ENCODE measurements at regions not wholly inside any gene's neighbourhood (a gene's known extent, or its start where the extent isn't known, plus 50 kb on each side); places are given as distances from the start of the nearest gene placed in this dataset.

GRCh38 chr1:163928069-163928468, 606.3 kb downstream of the NUF2 start:
- ChIA-PET POLR2A (no interaction called here), CTCF (no interaction called here)
- TF ChIP-seq, protein P1, sequence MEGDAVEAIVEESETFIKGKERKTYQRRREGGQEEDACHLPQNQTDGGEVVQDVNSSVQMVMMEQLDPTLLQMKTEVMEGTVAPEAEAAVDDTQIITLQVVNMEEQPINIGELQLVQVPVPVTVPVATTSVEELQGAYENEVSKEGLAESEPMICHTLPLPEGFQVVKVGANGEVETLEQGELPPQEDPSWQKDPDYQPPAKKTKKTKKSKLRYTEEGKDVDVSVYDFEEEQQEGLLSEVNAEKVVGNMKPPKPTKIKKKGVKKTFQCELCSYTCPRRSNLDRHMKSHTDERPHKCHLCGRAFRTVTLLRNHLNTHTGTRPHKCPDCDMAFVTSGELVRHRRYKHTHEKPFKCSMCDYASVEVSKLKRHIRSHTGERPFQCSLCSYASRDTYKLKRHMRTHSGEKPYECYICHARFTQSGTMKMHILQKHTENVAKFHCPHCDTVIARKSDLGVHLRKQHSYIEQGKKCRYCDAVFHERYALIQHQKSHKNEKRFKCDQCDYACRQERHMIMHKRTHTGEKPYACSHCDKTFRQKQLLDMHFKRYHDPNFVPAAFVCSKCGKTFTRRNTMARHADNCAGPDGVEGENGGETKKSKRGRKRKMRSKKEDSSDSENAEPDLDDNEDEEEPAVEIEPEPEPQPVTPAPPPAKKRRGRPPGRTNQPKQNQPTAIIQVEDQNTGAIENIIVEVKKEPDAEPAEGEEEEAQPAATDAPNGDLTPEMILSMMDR (IDR thresholded peaks at IDR 0.05): no peak
- intact Hi-C loops (cut with DNase I, micrococcal nuclease): no loop called here
- no peak overlapping the region for H3K27ac ChIP-seq (ENCODE audit: low read depth in 1 of 2, low read length in 2 of 2)
- no peak overlapping the region for H3K27ac Mint-ChIP-seq
- no peaks in the 10 kb centered on the region for H3K9me3 ChIP-seq (ENCODE audit: control insufficient read depth in 1 of 2, insufficient read depth in 1 of 2, low read length in 2 of 2)
- H3K36me3 ChIP-seq (ENCODE audit: insufficient read depth, low read length): no peaks in the 10 kb centered on the region
- H3K36me3 Mint-ChIP-seq (ENCODE audit: low read depth): no peaks in the 10 kb centered on the region
- H3K4me1 ChIP-seq (ENCODE audit: insufficient read depth, low read length): no peaks in the 10 kb centered on the region
- no peaks in the 10 kb centered on the region for H3K4me1 Mint-ChIP-seq (ENCODE audit: low read depth)
- H3K27me3 ChIP-seq (ENCODE audit: control insufficient read depth in 1 of 2, insufficient read depth in 2 of 2, low read length in 2 of 2): no peaks in the 10 kb centered on the region
- H3K27me3 Mint-ChIP-seq: no peaks in the 10 kb centered on the region
- no peak for ATAC-seq (ENCODE audit: poor library complexity)
- H3K4me3 Mint-ChIP-seq: no peak overlapping the region
- peaks cover 9% of the 10 kb centered on the region for H3K9me3 Mint-ChIP-seq
- DNase-seq: no peak
- H3K4me3 ChIP-seq (ENCODE audit: low read length): no peak overlapping the region

GRCh38 chr1:163928651-163929050, 606.9 kb downstream of the NUF2 start:
- Histone ChIP-seq H3K36me3 (ENCODE audit: insufficient read depth, low read length) (no peaks in the 10 kb centered on the region), H3K9me3 (ENCODE audit: control insufficient read depth in 1 of 2, insufficient read depth in 1 of 2, low read length in 2 of 2) (no peaks in the 10 kb centered on the region), H3K4me1 (ENCODE audit: insufficient read depth, low read length) (no peaks in the 10 kb centered on the region), H3K27ac (ENCODE audit: low read depth in 1 of 2, low read length in 2 of 2) (no peak overlapping the region), H3K4me3 (ENCODE audit: low read length) (no peak overlapping the region), H3K27me3 (ENCODE audit: control insufficient read depth in 1 of 2, insufficient read depth in 2 of 2, low read length in 2 of 2) (no peaks in the 10 kb centered on the region)
- no peaks in the 10 kb centered on the region for H3K4me1 Mint-ChIP-seq (ENCODE audit: low read depth)
- H3K4me3 Mint-ChIP-seq: no peak overlapping the region
- DNase-seq (no peak), ATAC-seq (ENCODE audit: poor library complexity) (no peak)
- no peaks in the 10 kb centered on the region for H3K27me3 Mint-ChIP-seq
- peaks cover 9% of the 10 kb centered on the region for H3K9me3 Mint-ChIP-seq
- ChIA-PET CTCF (no interaction called here), POLR2A (no interaction called here)
- H3K27ac Mint-ChIP-seq: no peak overlapping the region
- H3K36me3 Mint-ChIP-seq (ENCODE audit: low read depth): no peaks in the 10 kb centered on the region
- intact Hi-C loops (cut with DNase I, micrococcal nuclease): no loop called here
- TF ChIP-seq, protein P1 (IDR thresholded peaks at IDR 0.05): no peak

GRCh38 chr1:163932901-163933300, 611.1 kb downstream of the NUF2 start:
- POLR2A ChIA-PET: no interaction called here
- no peaks in the 10 kb centered on the region for H3K36me3 ChIP-seq (ENCODE audit: insufficient read depth, low read length)

More at GRCh38 chr1:163932901-163933300, 611.1 kb downstream of the NUF2 start:
- H3K4me3 Mint-ChIP-seq: no peak overlapping the region
- TF ChIP-seq, protein P1 (IDR thresholded peaks at IDR 0.05): no peak
- no peak overlapping the region for H3K27ac Mint-ChIP-seq
- CTCF ChIA-PET: no interaction called here
- no peak overlapping the region for H3K4me3 ChIP-seq (ENCODE audit: low read length)
- no peaks in the 10 kb centered on the region for H3K27me3 ChIP-seq (ENCODE audit: control insufficient read depth in 1 of 2, insufficient read depth in 2 of 2, low read length in 2 of 2)
- H3K27me3 Mint-ChIP-seq: no peaks in the 10 kb centered on the region
- ATAC-seq (ENCODE audit: poor library complexity) (no peak), DNase-seq (no peak)
- no peaks in the 10 kb centered on the region for H3K4me1 ChIP-seq (ENCODE audit: insufficient read depth, low read length)
- H3K9me3 Mint-ChIP-seq: peaks cover 9% of the 10 kb centered on the region
- intact Hi-C loops (cut with DNase I, micrococcal nuclease): no loop called here
- H3K27ac ChIP-seq (ENCODE audit: low read depth in 1 of 2, low read length in 2 of 2): no peak overlapping the region
- H3K36me3 Mint-ChIP-seq (ENCODE audit: low read depth): no peaks in the 10 kb centered on the region
- H3K4me1 Mint-ChIP-seq (ENCODE audit: low read depth): no peaks in the 10 kb centered on the region
- H3K9me3 ChIP-seq (ENCODE audit: control insufficient read depth in 1 of 2, insufficient read depth in 1 of 2, low read length in 2 of 2): no peaks in the 10 kb centered on the region
